ENCODE measurements at regions not wholly inside any gene's neighbourhood (a gene's known extent, or its start where the extent isn't known, plus 50 kb on each side); places are given as distances from the start of the nearest gene placed in this dataset.

DNA sequence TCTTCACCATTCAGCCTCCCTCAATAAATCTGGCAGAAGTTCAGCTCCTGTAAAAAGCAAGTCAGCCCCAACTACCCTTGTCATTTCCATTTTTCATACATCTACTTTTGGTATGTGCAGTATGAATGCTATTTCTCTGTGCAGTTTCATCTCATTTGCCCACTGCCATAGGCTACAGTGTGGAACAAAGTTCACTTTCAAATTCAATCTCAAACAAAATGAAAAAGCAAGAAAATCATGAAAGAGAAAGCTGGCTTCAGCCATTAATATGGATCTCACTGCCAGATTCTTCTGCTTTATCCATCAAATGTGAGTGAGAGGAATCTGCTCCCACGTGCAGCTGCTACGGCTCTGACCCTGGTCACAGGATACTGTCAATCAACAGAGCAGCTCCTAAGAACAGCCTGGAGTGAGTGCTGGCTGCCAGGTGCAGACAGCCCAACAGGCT lies 494.2 kb downstream of the ZNF608 start:
- CTCF ChIA-PET (ENCODE audit: low intra/inter-chr PET ratio) = no interaction called here
- Histone ChIP-seq H3K9me3 (replicated peaks; ENCODE audit: control insufficient read depth, insufficient read depth, low read depth, low read length) (no peaks in the 10 kb centered on the region), H3K79me2 (ENCODE audit: control insufficient read depth, insufficient read depth, low read length) (no peaks in the 10 kb centered on the region), H3K9me1 (ENCODE audit: control insufficient read depth, insufficient read depth, low read length) (no peaks in the 10 kb centered on the region), H3K27ac (ENCODE audit: extremely low read depth, low read depth, low read length) (no peak overlapping the region), H3K9ac (ENCODE audit: insufficient read depth in 1 of 2, low read depth in 2 of 2, low read length in 2 of 2) (no peak overlapping the region), H4K20me1 (replicated peaks; ENCODE audit: control insufficient read depth, insufficient read depth, low read length) (no peaks in the 10 kb centered on the region), H3K4me2 (ENCODE audit: insufficient read depth, low read length) (no peak overlapping the region), H3K36me3 (ENCODE audit: control insufficient read depth, insufficient read depth, low read length) (no peaks in the 10 kb centered on the region), H3K4me1 (replicated peaks in 1 of 2; ENCODE audit: control insufficient read depth in 2 of 2, insufficient read depth in 2 of 2, low read length in 2 of 2) (no peaks in the 10 kb centered on the region; a peak in 1 of 5 replicates), H2AFZ (ENCODE audit: low read depth, low read length) (no peak overlapping the region), H3K27me3 (ENCODE audit: control insufficient read depth in 2 of 2, insufficient read depth in 2 of 2, low read length in 2 of 2) (no peaks in the 10 kb centered on the region), H3K4me3 (no peak overlapping the region)
- TF ChIP-seq, protein P1, sequence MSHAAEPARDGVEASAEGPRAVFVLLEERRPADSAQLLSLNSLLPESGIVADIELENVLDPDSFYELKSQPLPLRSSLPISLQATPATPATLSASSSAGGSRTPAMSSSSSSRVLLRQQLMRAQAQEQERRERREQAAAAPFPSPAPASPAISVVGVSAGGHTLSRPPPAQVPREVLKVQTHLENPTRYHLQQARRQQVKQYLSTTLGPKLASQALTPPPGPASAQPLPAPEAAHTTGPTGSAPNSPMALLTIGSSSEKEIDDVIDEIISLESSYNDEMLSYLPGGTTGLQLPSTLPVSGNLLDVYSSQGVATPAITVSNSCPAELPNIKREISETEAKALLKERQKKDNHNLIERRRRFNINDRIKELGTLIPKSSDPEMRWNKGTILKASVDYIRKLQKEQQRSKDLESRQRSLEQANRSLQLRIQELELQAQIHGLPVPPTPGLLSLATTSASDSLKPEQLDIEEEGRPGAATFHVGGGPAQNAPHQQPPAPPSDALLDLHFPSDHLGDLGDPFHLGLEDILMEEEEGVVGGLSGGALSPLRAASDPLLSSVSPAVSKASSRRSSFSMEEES (CRISPR knock-in tag; IDR thresholded peaks at IDR 0.05) = no peak
- TF ChIP-seq CEBPB (tag; IDR thresholded peaks at IDR 0.05) = no peak
- no peak for TF ChIP-seq CBFA2T3 (IDR thresholded peaks at IDR 0.05)
- no peak for TF ChIP-seq PYGO2 (tag; IDR thresholded peaks at IDR 0.05)
- TF ChIP-seq FOXJ3 (CRISPR knock-in tag; IDR thresholded peaks at IDR 0.05) = no peak
- TF ChIP-seq TAL1 (IDR thresholded peaks at IDR 0.05) = no peak
- TF ChIP-seq, protein P2, sequence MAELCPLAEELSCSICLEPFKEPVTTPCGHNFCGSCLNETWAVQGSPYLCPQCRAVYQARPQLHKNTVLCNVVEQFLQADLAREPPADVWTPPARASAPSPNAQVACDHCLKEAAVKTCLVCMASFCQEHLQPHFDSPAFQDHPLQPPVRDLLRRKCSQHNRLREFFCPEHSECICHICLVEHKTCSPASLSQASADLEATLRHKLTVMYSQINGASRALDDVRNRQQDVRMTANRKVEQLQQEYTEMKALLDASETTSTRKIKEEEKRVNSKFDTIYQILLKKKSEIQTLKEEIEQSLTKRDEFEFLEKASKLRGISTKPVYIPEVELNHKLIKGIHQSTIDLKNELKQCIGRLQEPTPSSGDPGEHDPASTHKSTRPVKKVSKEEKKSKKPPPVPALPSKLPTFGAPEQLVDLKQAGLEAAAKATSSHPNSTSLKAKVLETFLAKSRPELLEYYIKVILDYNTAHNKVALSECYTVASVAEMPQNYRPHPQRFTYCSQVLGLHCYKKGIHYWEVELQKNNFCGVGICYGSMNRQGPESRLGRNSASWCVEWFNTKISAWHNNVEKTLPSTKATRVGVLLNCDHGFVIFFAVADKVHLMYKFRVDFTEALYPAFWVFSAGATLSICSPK (IDR thresholded peaks at IDR 0.05; ENCODE audit: borderline replicate concordance) = no peak
- no peak for TF ChIP-seq MAFF (IDR thresholded peaks at IDR 0.05; ENCODE audit: low read length)
- TF ChIP-seq, protein P3, sequence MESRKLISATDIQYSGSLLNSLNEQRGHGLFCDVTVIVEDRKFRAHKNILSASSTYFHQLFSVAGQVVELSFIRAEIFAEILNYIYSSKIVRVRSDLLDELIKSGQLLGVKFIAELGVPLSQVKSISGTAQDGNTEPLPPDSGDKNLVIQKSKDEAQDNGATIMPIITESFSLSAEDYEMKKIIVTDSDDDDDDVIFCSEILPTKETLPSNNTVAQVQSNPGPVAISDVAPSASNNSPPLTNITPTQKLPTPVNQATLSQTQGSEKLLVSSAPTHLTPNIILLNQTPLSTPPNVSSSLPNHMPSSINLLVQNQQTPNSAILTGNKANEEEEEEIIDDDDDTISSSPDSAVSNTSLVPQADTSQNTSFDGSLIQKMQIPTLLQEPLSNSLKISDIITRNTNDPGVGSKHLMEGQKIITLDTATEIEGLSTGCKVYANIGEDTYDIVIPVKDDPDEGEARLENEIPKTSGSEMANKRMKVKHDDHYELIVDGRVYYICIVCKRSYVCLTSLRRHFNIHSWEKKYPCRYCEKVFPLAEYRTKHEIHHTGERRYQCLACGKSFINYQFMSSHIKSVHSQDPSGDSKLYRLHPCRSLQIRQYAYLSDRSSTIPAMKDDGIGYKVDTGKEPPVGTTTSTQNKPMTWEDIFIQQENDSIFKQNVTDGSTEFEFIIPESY (CRISPR knock-in tag; IDR thresholded peaks at IDR 0.05) = no peak
- TF ChIP-seq CAMTA2 (CRISPR knock-in tag; conservative IDR thresholded peaks at IDR 0.05) = no peak
- TF ChIP-seq ZNF184 (CRISPR knock-in tag; IDR thresholded peaks at IDR 0.05) = no peak
- TF ChIP-seq PHB2 (IDR thresholded peaks at IDR 0.05; ENCODE audit: low read depth) = no peak
- TF ChIP-seq, protein P4, sequence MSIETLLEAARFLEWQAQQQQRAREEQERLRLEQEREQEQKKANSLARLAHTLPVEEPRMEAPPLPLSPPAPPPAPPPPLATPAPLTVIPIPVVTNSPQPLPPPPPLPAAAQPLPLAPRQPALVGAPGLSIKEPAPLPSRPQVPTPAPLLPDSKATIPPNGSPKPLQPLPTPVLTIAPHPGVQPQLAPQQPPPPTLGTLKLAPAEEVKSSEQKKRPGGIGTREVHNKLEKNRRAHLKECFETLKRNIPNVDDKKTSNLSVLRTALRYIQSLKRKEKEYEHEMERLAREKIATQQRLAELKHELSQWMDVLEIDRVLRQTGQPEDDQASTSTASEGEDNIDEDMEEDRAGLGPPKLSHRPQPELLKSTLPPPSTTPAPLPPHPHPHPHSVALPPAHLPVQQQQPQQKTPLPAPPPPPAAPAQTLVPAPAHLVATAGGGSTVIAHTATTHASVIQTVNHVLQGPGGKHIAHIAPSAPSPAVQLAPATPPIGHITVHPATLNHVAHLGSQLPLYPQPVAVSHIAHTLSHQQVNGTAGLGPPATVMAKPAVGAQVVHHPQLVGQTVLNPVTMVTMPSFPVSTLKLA (conservative IDR thresholded peaks at IDR 0.05) = no peak
- TF ChIP-seq ZNF77 (CRISPR knock-in tag; IDR thresholded peaks at IDR 0.05) = no peak
- FAIRE-seq (no peak), DNase-seq (ENCODE audit: extremely low read depth in 1 of 4, low spot score in 3 of 4) (no peak), ATAC-seq (no peak)
- in situ Hi-C loops (cut with MboI) = no loop called here
- no TSS peak for BruUV-seq (replicated peaks)
- WGBS (ENCODE audit: insufficient coverage, low coverage, missing lambda C conversion rate) = 0% methylated on average over 2 of the region's 2 CpGs
- POLR2A ChIA-PET = no interaction called here
- intact Hi-C loops (cut with micrococcal nuclease) = no loop called here

Data from K562 (cell line).